ENCODE measurements at regions not wholly inside any gene's neighbourhood (a gene's known extent, or its start where the extent isn't known, plus 50 kb on each side); places are given as distances from the start of the nearest gene placed in this dataset.

- no peaks in the 10 kb centered on the region for H3K27me3 ChIP-seq (ENCODE audit: insufficient read depth, low read length)
- H3K36me3 Mint-ChIP-seq (ENCODE audit: low read depth, unreplicated experiment), result no peaks in the 10 kb centered on the region
Observed at GRCh38 chr14:98555440-98555839, 716.6 kb downstream of the BCL11B start.

DNA sequence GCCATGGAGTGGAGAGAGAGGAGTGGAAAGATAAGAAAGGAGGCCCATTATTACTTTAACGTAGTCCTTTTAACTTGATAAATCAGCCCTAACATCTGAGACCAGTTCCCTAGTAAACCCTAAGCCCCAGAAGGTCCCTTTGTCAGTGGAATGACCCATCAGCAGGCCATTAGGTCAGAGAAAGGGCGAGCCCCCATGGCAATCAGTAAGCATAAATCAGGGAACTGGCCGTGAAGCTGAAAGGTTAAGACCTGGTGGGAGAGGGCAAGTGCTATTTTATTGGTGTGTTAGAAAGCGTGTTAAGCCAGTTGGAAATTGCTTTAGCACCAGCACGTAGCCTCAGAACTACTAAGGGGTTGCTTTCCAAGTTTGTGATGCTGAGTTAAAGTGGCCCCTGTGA lies 708.0 kb downstream of the BCL11B start:
- Histone ChIP-seq H3K27me3 (ENCODE audit: insufficient read depth, low read length) (no peaks in the 10 kb centered on the region), H3K9ac (ENCODE audit: low read length) (no peak overlapping the region), H3K36me3 (ENCODE audit: insufficient read depth, low read length) (no peaks in the 10 kb centered on the region), H3K79me2 (ENCODE audit: insufficient read depth, low read length) (no peaks in the 10 kb centered on the region), H4K20me1 (ENCODE audit: insufficient read depth, low read length) (no peaks in the 10 kb centered on the region), H3K9me3 (ENCODE audit: insufficient read depth, low read depth, low read length) (no peaks in the 10 kb centered on the region), H2AFZ (ENCODE audit: low read depth, low read length) (no peak overlapping the region), H3K27ac (ENCODE audit: low read depth, low read length) (no peak overlapping the region), H3K4me3 (ENCODE audit: insufficient read depth, low read depth, low read length) (no peak overlapping the region), H3K4me2 (ENCODE audit: low read length) (no peak overlapping the region), H3K4me1 (ENCODE audit: insufficient read depth, low read length) (no peaks in the 10 kb centered on the region)
- no peaks in the 10 kb centered on the region for H3K4me1 Mint-ChIP-seq (ENCODE audit: low read depth, unreplicated experiment)
- TF ChIP-seq EZH2 (IDR thresholded peaks at IDR 0.05; ENCODE audit: insufficient read depth, low read length) (no peak), CTCF (IDR thresholded peaks at IDR 0.05; ENCODE audit: insufficient read depth, low read depth, low read length) (no peak)
- no peak overlapping the region for H3K27ac Mint-ChIP-seq (ENCODE audit: unreplicated experiment)
- FAIRE-seq (no peak), DNase-seq (ENCODE audit: low read depth) (no peak)
- no peak overlapping the region for H3K4me3 Mint-ChIP-seq (ENCODE audit: unreplicated experiment)
- no peaks in the 10 kb centered on the region for H3K36me3 Mint-ChIP-seq (ENCODE audit: low read depth, unreplicated experiment)
- H3K9me3 Mint-ChIP-seq (ENCODE audit: unreplicated experiment), result peaks cover 4% of the 10 kb centered on the region
- peaks cover 27% of the 10 kb centered on the region for H3K27me3 Mint-ChIP-seq (ENCODE audit: low read depth, unreplicated experiment)

More at GRCh38 chr14:98555440-98555839, 716.6 kb downstream of the BCL11B start:
- FAIRE-seq (no peak), DNase-seq (ENCODE audit: low read depth) (no peak)
- TF ChIP-seq EZH2 (IDR thresholded peaks at IDR 0.05; ENCODE audit: insufficient read depth, low read length), result no peak
- TF ChIP-seq CTCF (IDR thresholded peaks at IDR 0.05; ENCODE audit: insufficient read depth, low read depth, low read length), result no peak
- Histone ChIP-seq H3K79me2 (ENCODE audit: insufficient read depth, low read length) (no peaks in the 10 kb centered on the region), H3K36me3 (ENCODE audit: insufficient read depth, low read length) (no peaks in the 10 kb centered on the region), H3K9me3 (ENCODE audit: insufficient read depth, low read depth, low read length) (peaks cover 2% of the 10 kb centered on the region), H3K4me3 (ENCODE audit: insufficient read depth, low read depth, low read length) (no peak overlapping the region), H4K20me1 (ENCODE audit: insufficient read depth, low read length) (no peaks in the 10 kb centered on the region), H3K9ac (ENCODE audit: low read length) (no peak overlapping the region), H3K4me1 (ENCODE audit: insufficient read depth, low read length) (no peaks in the 10 kb centered on the region), H3K27ac (ENCODE audit: low read depth, low read length) (no peak overlapping the region), H3K4me2 (ENCODE audit: low read length) (no peak overlapping the region), H2AFZ (ENCODE audit: low read depth, low read length) (no peak overlapping the region)
- Mint-ChIP-seq H3K4me3 (ENCODE audit: unreplicated experiment) (no peak overlapping the region), H3K27me3 (ENCODE audit: low read depth, unreplicated experiment) (peaks cover 4% of the 10 kb centered on the region), H3K27ac (ENCODE audit: unreplicated experiment) (no peak overlapping the region), H3K9me3 (ENCODE audit: unreplicated experiment) (peaks cover 3% of the 10 kb centered on the region), H3K4me1 (ENCODE audit: low read depth, unreplicated experiment) (no peaks in the 10 kb centered on the region)

DNA sequence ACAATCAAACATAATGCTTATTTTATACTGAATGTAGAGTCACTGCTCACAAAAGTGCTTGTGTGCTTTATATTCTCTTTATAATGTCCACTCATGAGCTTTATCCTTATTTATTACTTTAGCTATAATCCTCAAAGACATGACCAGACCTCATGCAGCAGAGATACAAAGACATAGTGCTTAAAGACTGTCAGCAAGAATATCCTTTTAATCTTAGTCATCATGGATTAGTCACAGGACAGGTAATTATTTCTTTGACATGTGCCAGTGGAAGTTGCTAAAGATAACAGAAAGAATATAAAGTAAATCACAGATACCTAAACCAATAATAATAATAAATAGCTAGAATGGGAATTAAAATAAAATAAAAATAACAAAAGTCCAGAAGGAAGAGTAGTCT lies 707.5 kb downstream of the BCL11B start:
- TF ChIP-seq CTCF (IDR thresholded peaks at IDR 0.05; ENCODE audit: insufficient read depth, low read depth, low read length) (no peak), EZH2 (IDR thresholded peaks at IDR 0.05; ENCODE audit: insufficient read depth, low read length) (no peak)
- Mint-ChIP-seq H3K27me3 (ENCODE audit: low read depth, unreplicated experiment) (peaks cover 24% of the 10 kb centered on the region), H3K4me3 (ENCODE audit: unreplicated experiment) (no peak overlapping the region), H3K4me1 (ENCODE audit: low read depth, unreplicated experiment) (no peaks in the 10 kb centered on the region), H3K27ac (ENCODE audit: unreplicated experiment) (no peak overlapping the region), H3K9me3 (ENCODE audit: unreplicated experiment) (peaks cover 2% of the 10 kb centered on the region), H3K36me3 (ENCODE audit: low read depth, unreplicated experiment) (no peaks in the 10 kb centered on the region)
- no peak overlapping the region for H2AFZ ChIP-seq (ENCODE audit: low read depth, low read length)
- H4K20me1 ChIP-seq (ENCODE audit: insufficient read depth, low read length), result no peaks in the 10 kb centered on the region
- H3K4me2 ChIP-seq (ENCODE audit: low read length), result no peak overlapping the region
- FAIRE-seq, result no peak
- H3K27me3 ChIP-seq (ENCODE audit: insufficient read depth, low read length), result no peaks in the 10 kb centered on the region
- H3K9ac ChIP-seq (ENCODE audit: low read length), result no peak overlapping the region
- H3K9me3 ChIP-seq (ENCODE audit: insufficient read depth, low read depth, low read length), result no peaks in the 10 kb centered on the region
- no peaks in the 10 kb centered on the region for H3K4me1 ChIP-seq (ENCODE audit: insufficient read depth, low read length)
- no peaks in the 10 kb centered on the region for H3K79me2 ChIP-seq (ENCODE audit: insufficient read depth, low read length)
- no peak overlapping the region for H3K4me3 ChIP-seq (ENCODE audit: insufficient read depth, low read depth, low read length)
- H3K27ac ChIP-seq (ENCODE audit: low read depth, low read length), result no peak overlapping the region
- DNase-seq (ENCODE audit: low read depth), result no peak
- no peaks in the 10 kb centered on the region for H3K36me3 ChIP-seq (ENCODE audit: insufficient read depth, low read length)

Data from astrocyte (in vitro differentiated cells and primary cell).